B cell (primary cell): ENCODE measurements at regions not wholly inside any gene's neighbourhood (a gene's known extent, or its start where the extent isn't known, plus 50 kb on each side); places are given as distances from the start of the nearest gene placed in this dataset.

Experiments
- ATAC-seq: fragments of 200-7000 bp; cut with Tn5 transposase; one replicate; pipeline ENCODE4 v1.10.0; 2021; ENCODE audit warnings: low read depth, mild to moderate bottlenecking, moderate number of reproducible peaks, moderate library complexity
- CTCF ChIA-PET: fragments of 350-600 bp; sonication (Branson Sonifier 250); formaldehyde crosslinking; loops from one replicate; lab custom pipeline; 2021; ENCODE audit warnings: antibody characterized with exemption, inconsistent platforms; lab: Charles Lee
- POLR2A ChIA-PET: fragments of 350-600 bp; sonication (Branson Sonifier 250); formaldehyde crosslinking; loops from one replicate; lab custom pipeline; 2021; ENCODE audit warnings: antibody characterized with exemption; lab: Charles Lee
- DNase-seq: peaks from one replicate; pipeline ENCODE4 v3.0.0; 2013
- H2AFZ ChIP-seq: 2 replicates; pipeline ENCODE4 v1.6.1; 2012; ENCODE audit warnings: mild to moderate bottlenecking, low read depth, low read length; ENCODE audit not compliant: insufficient read depth, poor library complexity, severe bottlenecking
- H3K27ac ChIP-seq, 2 donors: 1 replicate in 1 of 2; 2 replicates in 1 of 2; pipeline ENCODE4 v1.5.1; 2012 to 2013; ENCODE audit warnings: low read length in 2 of 2, mild to moderate bottlenecking in 2 of 2, moderate library complexity in 1 of 2
- H3K27me3 ChIP-seq, 4 experiments: fragments of 200-600 bp in 1 of 4; sonication (generic) in 1 of 4; replicated peaks in 1 of 4; 1 replicate in 2 of 4; 2 replicates in 2 of 4; pipeline versions ENCODE4 v1.6.1 to v1.7.0; 2013 to 2016; ENCODE audit warnings: low read length in 3 of 4, mild to moderate bottlenecking in 2 of 4, mixed read lengths in 1 of 4, moderate library complexity in 1 of 4; ENCODE audit not compliant: insufficient read depth in 4 of 4, control insufficient read depth in 3 of 4; ENCODE audit errors: control extremely low read depth in 1 of 4
- H3K36me3 ChIP-seq, 2 experiments: replicated peaks in 1 of 2; 1 replicate in 1 of 2; 2 replicates in 1 of 2; pipeline versions ENCODE4 v1.6.1 to v1.7.1; 2013; ENCODE audit warnings: low read length in 1 of 2; ENCODE audit not compliant: insufficient read depth in 2 of 2, control insufficient read depth in 1 of 2; ENCODE audit errors: control extremely low read depth in 1 of 2, extremely low read depth in 1 of 2
- H3K4me1 ChIP-seq, 2 donors: fragments of 200-600 bp in 1 of 2; sonication (generic) in 1 of 2; 1 replicate in 1 of 2; 2 replicates in 1 of 2; pipeline versions ENCODE4 v1.5.1 to v1.6.1; 2013 to 2017; ENCODE audit warnings: low read length in 2 of 2; ENCODE audit not compliant: control insufficient read depth in 2 of 2, insufficient read depth in 2 of 2
- H3K4me2 ChIP-seq: replicated peaks from 2 replicates; pipeline ENCODE3; 2012; ENCODE audit warnings: mild to moderate bottlenecking, low read depth, low read length; ENCODE audit not compliant: poor library complexity, severe bottlenecking
- H3K4me3 ChIP-seq, 5 experiments: fragments of 200-600 bp in 1 of 5; sonication (generic) in 1 of 5; 1 replicate in 3 of 5; 2 replicates in 2 of 5; pipeline versions ENCODE4 v1.5.1 to v1.7.0; 2011 to 2016; ENCODE audit warnings: low read length in 4 of 5, mild to moderate bottlenecking in 4 of 5, low read depth in 2 of 5, control low read depth in 1 of 5, moderate library complexity in 1 of 5; ENCODE audit not compliant: insufficient read depth in 1 of 5; ENCODE audit errors: control extremely low read depth in 1 of 5, extremely low read depth in 1 of 5
- H3K79me2 ChIP-seq: fragments of 200-600 bp; sonication (generic); one replicate; pipeline ENCODE4 v1.6.0; 2016; ENCODE audit warnings: low read length; ENCODE audit not compliant: control insufficient read depth, insufficient read depth
- H3K9ac ChIP-seq: fragments of 200-600 bp; sonication (generic); 2 replicates; pipeline ENCODE4 v1.6.1; 2017; ENCODE audit warnings: mild to moderate bottlenecking, low read length, moderate library complexity
- H3K9me3 ChIP-seq, 3 donors: one replicate each; pipeline versions ENCODE4 v1.6.1 to v1.7.1; 2013; ENCODE audit warnings: low read length in 2 of 3; ENCODE audit not compliant: control insufficient read depth in 2 of 3, insufficient read depth in 1 of 3; ENCODE audit errors: control extremely low read depth in 1 of 3
- H4K20me1 ChIP-seq: 2 replicates; pipeline ENCODE4 v1.6.0; 2012; ENCODE audit warnings: mild to moderate bottlenecking, low read length; ENCODE audit not compliant: insufficient read depth, control insufficient read depth, poor library complexity, severe bottlenecking
- H3K27ac Mint-ChIP-seq: one replicate; pipeline ENCODE4 v1.8.0; 2021; ENCODE audit warnings: mixed read lengths
- H3K27me3 Mint-ChIP-seq: one replicate; pipeline ENCODE4 v1.8.0; 2021; ENCODE audit warnings: mixed read lengths
- H3K4me1 Mint-ChIP-seq: one replicate; pipeline ENCODE4 v1.8.0; 2021; ENCODE audit warnings: mixed read lengths
- H3K4me3 Mint-ChIP-seq: one replicate; pipeline ENCODE4 v1.8.0; 2021; ENCODE audit warnings: mixed read lengths
- H3K9me3 Mint-ChIP-seq: one replicate; pipeline ENCODE4 v1.8.0; 2022; ENCODE audit warnings: mixed read lengths; ENCODE audit not compliant: insufficient read depth
- EZH2 ChIP-seq: IDR thresholded peaks from 2 replicates; pipeline ENCODE4 v1.6.1; 2012; ENCODE audit warnings: borderline replicate concordance, low read depth, mild to moderate bottlenecking, moderate library complexity, low read length; ENCODE audit not compliant: insufficient read depth, poor library complexity, severe bottlenecking
- WGBS: methylation state at CpG from one replicate; pipeline ENCODE4 v1.1.5; 2013; ENCODE audit warnings: missing lambda C conversion rate; ENCODE audit not compliant: insufficient coverage; 5-methylcytosine and 5-hydroxymethylcytosine counted together
- intact Hi-C: fragments of 100-400 bp; cut with micrococcal nuclease; formaldehyde crosslinking; loops from one replicate; pipeline ENCODE4 v1.10.0; 2022
- TF ChIP-seq, protein P1 (sequence below): fragments of 200-600 bp; IDR thresholded peaks from one replicate; pipeline ENCODE4 v1.8.0; 2022; ENCODE audit warnings: antibody characterized with exemption, mild to moderate bottlenecking

DNA sequence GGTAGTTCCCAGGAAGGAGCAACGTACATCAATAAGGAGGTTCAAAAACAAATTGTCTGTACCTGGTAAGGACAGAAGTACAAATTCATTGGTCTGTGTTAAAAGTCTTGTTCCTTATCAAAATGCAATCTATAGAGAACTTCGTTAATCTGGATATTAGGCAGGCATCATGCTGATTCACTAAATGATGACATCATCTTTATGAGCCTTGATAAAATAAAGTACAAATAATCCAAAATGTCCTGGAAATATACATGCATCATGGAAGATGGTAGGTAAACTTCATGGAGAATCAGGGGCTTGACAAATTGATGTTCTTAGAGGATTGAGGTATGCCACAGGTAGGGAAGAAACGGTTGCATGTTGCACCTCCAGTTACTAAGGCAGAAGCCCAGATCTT lies 433.9 kb downstream of the TRIML1 start:
- no peak for DNase-seq
- Histone ChIP-seq H3K27ac (no peak overlapping the region), H3K4me3 (no peak overlapping the region), H3K4me1 (no peaks in the 10 kb centered on the region), H3K9ac (no peak overlapping the region), H2AFZ (no peak overlapping the region), H3K9me3 (peaks cover 0 to 2% (median 0%) of the 10 kb centered on the region in 3 donors), H3K36me3 (no peaks in the 10 kb centered on the region), H3K79me2 (no peaks in the 10 kb centered on the region), H4K20me1 (no peaks in the 10 kb centered on the region), H3K27me3 (no peaks in the 10 kb centered on the region), H3K4me2 (no peak overlapping the region)
- Mint-ChIP-seq H3K4me1 (no peaks in the 10 kb centered on the region), H3K9me3 (peaks cover 8% of the 10 kb centered on the region), H3K4me3 (no peak overlapping the region), H3K27me3 (no peaks in the 10 kb centered on the region), H3K27ac (no peak overlapping the region)
- TF ChIP-seq, protein P1, sequence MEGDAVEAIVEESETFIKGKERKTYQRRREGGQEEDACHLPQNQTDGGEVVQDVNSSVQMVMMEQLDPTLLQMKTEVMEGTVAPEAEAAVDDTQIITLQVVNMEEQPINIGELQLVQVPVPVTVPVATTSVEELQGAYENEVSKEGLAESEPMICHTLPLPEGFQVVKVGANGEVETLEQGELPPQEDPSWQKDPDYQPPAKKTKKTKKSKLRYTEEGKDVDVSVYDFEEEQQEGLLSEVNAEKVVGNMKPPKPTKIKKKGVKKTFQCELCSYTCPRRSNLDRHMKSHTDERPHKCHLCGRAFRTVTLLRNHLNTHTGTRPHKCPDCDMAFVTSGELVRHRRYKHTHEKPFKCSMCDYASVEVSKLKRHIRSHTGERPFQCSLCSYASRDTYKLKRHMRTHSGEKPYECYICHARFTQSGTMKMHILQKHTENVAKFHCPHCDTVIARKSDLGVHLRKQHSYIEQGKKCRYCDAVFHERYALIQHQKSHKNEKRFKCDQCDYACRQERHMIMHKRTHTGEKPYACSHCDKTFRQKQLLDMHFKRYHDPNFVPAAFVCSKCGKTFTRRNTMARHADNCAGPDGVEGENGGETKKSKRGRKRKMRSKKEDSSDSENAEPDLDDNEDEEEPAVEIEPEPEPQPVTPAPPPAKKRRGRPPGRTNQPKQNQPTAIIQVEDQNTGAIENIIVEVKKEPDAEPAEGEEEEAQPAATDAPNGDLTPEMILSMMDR: no peak
- no peak for TF ChIP-seq EZH2
- no peak for ATAC-seq
- 72% methylated on average over 2 of the region's 3 CpGs for WGBS
- POLR2A ChIA-PET: no interaction called here
- intact Hi-C loops: no loop called here
- CTCF ChIA-PET: no interaction called here

DNA sequence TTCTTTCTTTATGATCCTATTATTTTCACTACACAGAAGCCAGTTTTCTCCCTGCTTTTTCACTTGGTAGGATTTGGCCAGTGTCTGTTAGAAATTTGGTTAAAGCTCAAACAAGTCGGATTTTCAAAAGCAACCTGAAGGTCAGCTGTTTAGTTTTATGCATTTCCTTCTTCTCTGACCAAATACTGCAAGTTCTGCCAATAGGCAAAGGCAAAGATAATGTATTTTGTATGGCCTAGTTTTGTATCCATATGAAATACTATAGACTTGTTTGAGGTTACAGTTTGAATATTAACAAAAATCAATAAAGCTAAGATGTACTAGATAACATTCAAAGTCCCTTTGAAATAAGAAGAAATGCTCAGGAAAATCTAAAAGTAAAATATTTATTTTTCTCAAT lies 439.4 kb downstream of the TRIML1 start:
- Histone ChIP-seq H2AFZ (no peak overlapping the region), H3K9me3 (peaks cover 0 to 2% (median 0%) of the 10 kb centered on the region in 3 donors), H3K9ac (no peak overlapping the region), H3K4me3 (no peak overlapping the region), H3K36me3 (no peaks in the 10 kb centered on the region), H3K4me2 (no peak overlapping the region), H3K27ac (no peak overlapping the region), H3K27me3 (no peaks in the 10 kb centered on the region), H3K4me1 (no peaks in the 10 kb centered on the region), H4K20me1 (no peaks in the 10 kb centered on the region), H3K79me2 (no peaks in the 10 kb centered on the region)
- TF ChIP-seq EZH2: no peak
- TF ChIP-seq, protein P1: no peak
- no peaks in the 10 kb centered on the region for H3K4me1 Mint-ChIP-seq
- no CpG with 5 or more reads among the region's 1 CpG for WGBS
- ATAC-seq (no peak), DNase-seq (no peak)
- ChIA-PET CTCF (no interaction called here), POLR2A (no interaction called here)
- H3K27ac Mint-ChIP-seq: no peak overlapping the region
- intact Hi-C loops: no loop called here
- H3K27me3 Mint-ChIP-seq: no peaks in the 10 kb centered on the region
- H3K4me3 Mint-ChIP-seq: no peak overlapping the region
- H3K9me3 Mint-ChIP-seq: peaks cover 2% of the 10 kb centered on the region
